GM20000 (cell line): ENCODE measurements at regions not wholly inside any gene's neighbourhood (a gene's known extent, or its start where the extent isn't known, plus 50 kb on each side); places are given as distances from the start of the nearest gene placed in this dataset.

ENCODE experiments used
- DNase-seq: peaks from one replicate; pipeline ENCODE4 v3.0.0; 2012; ENCODE audit warnings: low spot score
- TF ChIP-seq, protein P1 (sequence below): IDR thresholded peaks from 2 replicates; pipeline ENCODE4 v1.5.1; 2012; ENCODE audit warnings: mild to moderate bottlenecking, control low read depth; ENCODE audit errors: extremely low read depth, missing control alignments

DNA sequence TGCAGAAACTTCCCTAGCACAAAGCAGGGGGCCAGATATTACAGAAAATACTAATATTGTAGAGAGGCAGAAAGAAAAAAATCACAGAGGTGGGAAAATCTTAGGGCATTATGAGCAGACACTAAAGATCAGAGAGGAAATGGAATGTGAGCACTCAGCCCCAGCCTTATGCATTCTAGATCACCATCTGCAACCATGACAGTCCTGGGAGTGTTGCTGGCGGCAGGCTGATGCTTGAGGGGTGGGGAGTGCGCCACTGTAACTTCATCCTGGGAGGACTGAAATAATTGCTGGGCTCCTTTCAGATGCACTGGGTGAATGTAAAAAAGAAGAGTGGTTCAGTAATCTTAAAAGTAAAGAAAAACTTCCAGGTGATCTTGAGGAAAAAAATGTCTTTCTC is 427.6 kb upstream of the SEMA6D start:
- TF ChIP-seq, protein P1, sequence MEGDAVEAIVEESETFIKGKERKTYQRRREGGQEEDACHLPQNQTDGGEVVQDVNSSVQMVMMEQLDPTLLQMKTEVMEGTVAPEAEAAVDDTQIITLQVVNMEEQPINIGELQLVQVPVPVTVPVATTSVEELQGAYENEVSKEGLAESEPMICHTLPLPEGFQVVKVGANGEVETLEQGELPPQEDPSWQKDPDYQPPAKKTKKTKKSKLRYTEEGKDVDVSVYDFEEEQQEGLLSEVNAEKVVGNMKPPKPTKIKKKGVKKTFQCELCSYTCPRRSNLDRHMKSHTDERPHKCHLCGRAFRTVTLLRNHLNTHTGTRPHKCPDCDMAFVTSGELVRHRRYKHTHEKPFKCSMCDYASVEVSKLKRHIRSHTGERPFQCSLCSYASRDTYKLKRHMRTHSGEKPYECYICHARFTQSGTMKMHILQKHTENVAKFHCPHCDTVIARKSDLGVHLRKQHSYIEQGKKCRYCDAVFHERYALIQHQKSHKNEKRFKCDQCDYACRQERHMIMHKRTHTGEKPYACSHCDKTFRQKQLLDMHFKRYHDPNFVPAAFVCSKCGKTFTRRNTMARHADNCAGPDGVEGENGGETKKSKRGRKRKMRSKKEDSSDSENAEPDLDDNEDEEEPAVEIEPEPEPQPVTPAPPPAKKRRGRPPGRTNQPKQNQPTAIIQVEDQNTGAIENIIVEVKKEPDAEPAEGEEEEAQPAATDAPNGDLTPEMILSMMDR = no peak
- no peak for DNase-seq

DNA sequence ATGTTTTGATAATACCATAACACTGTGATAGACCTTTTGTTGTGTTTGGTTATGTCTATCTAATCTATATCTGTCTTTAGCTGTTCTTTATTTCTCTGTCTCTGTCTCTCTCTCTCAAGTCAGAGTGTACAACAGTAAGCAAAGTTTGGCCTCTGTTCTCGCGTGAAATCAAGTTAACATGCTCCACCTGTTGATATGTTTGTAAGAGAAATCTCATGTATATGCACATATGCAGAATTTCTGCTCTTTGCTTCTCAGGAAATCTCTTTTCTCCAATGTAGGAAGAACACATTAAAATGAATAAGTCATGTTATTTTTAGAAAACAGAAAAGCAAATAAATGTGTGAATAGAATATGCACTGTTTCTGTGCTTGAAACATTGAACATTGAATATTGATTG is 425.5 kb upstream of the SEMA6D start:
- DNase-seq = no peak
- TF ChIP-seq, protein P1 = no peak

DNA sequence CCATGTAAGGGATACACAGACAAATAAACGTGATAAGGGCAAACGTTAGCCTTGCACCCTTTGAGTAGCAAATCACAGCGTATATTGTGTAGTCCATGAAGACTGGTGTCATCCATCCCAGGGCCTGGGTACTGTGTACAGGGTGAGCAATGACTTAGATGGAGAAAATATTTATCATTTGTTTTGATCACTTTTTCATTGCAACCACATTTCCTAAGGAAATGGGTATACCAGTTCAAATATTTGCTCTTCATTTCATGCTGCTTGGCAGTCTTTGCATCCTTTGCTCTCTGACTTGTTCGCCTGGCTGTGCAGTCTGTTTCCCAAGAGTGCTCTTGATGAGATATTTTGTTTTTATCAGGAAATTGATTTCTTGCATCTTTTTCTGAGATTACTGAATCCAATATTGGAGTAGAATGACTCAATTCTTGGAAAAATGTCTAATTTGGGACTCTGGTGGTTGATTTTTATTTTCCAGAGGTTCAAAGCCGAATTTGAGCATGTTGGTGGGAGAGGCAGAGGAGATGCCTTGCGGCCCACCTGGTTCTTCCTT is 424.6 kb upstream of the SEMA6D start:
- no peak for DNase-seq
- TF ChIP-seq, protein P1 = no peak

DNA sequence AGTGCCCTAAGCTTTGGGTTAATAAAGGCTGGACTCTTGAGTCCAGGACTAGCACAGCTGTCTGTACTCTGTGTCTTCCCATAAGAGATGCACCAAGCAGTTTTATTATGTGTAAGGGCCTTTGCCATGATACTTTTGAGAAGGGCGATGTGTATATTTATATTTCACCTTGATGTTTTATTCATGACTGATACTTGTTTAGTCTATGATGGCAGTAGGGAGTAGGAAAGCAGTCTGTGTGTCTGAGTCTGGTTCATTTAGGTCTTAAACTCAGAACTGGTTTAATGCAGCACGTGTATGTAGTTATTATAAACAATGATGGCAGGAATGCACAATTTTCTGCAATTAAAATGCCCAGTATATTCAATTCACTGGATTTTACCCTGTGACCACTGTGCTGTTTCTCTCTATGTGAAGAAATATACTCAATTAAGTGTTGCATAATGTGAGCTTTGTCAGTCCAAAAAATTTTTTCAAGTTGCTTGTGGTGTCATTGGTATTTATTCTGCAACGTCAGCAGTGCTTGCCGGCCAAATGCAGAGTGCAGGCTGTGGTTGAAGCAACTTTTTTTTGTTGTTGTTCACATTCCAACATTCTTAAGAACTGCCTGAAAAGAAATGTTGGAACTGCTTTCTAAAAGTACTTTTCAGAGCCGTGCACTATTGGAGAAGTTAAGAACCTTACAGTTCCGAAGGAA is 423.7 kb upstream of the SEMA6D start:
- no peak for DNase-seq
- TF ChIP-seq, protein P1 = no peak

DNA sequence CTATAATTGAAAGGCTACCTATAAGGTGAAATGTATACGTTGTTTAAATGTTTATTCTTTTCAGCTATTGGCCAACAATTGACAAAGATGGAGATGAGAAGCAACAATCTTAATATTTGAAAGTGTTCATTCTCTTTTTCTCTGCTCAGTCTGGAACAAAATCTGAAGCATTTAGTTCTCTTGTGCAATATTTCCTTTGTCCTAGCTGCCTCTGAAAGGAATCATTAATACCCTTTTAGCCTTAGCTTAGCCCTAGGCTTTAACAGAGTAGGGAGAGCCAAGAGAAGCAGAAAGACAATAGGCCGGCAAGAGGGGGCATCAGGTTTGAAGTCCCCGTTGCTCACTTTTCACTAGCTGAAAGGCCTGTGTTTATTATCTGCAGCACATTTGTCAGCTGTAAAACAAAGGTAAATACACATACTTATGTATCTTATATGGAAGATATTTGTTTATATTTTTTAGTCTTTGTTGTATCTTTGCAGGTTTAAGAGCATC is 422.5 kb upstream of the SEMA6D start:
- TF ChIP-seq, protein P1 = no peak
- DNase-seq = no peak

DNA sequence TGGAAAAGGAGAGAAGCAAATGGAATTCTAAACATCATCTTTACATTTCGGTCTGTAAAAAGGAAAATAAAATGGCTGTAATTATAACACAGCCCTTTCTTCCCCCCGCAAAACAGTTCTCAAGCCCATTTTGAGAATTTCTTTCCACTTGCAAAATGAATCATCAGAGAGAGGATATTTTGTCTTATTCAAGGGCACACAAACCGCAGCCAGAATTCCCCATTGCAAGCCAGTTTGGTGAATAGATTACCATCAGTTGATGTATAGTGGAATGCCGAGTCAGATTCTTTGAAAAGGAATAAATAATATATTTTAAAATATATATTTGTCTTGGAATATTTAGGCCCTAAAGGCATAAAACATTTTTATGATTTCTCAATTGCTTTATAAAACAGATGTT is 420.4 kb upstream of the SEMA6D start:
- TF ChIP-seq, protein P1 = no peak
- no peak for DNase-seq

DNA sequence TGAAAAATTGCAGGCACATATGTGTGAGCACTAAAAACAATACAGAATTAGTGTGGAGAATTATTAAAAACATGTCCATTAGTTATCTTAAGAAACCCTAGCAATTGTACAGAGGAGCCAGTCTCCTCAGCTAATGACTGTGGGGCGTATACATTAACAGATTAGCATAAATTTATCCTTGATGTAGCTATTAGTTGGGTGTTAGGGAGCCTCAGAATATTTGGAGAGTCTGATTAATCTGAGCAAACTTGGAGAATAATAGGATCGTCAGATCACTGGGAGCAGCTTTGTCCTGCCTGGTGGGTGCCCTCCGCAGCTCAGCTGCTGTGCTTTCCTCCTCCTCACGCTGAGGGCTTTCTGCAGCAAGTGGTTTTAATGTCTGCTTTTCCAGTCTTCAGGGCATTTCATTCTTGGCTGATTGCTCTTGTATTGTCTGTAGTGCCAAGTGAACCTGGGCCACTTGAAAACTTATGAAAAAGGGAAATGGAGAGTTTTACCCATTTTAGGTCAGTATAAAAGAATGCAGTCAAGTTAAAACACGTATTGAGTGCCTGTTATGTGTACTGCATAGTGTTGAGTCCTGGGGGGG is 417.4 kb upstream of the SEMA6D start:
- TF ChIP-seq, protein P1 = no peak
- no peak for DNase-seq
